T-helper 1 cell treated with Interleukin-12 subunit alpha and Interleukin-12 subunit beta and Interleukin-4 antibody, amounts not matched to agents 30 ng/mL and 1 ng/mL, for 36 hours (primary cell): ENCODE measurements at regions not wholly inside any gene's neighbourhood (a gene's known extent, or its start where the extent isn't known, plus 50 kb on each side); places are given as distances from the start of the nearest gene placed in this dataset.

Experiments
- intact Hi-C: fragments of 100-400 bp; cut with micrococcal nuclease; formaldehyde crosslinking; loops from one replicate; pipeline ENCODE4 v1.15.1; 2024

- intact Hi-C loops = no loop called here
These were observed 73.1 kb upstream of the KCNA4 start for GRCh38 chr11:30089921-30090320.

DNA sequence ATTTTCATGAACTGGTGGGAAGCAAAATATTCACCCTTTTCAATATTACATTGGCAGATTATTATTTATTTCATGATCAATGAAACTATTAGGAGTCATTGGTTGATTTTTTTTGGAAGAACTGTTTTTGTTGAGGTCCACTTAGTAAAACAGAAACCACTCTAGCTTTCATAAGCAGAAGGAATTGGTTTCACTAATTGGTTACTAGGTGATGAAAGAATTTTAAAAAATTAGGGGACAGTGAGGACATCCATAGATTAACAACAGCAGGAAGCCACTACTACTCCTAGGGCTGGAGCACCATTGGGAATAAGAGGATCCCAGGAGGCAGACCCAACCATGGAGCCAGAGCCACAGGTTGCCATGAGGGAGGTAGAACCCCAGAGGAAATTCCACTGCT, 74.4 kb upstream of the KCNA4 start:
- intact Hi-C loops = no loop called here

DNA sequence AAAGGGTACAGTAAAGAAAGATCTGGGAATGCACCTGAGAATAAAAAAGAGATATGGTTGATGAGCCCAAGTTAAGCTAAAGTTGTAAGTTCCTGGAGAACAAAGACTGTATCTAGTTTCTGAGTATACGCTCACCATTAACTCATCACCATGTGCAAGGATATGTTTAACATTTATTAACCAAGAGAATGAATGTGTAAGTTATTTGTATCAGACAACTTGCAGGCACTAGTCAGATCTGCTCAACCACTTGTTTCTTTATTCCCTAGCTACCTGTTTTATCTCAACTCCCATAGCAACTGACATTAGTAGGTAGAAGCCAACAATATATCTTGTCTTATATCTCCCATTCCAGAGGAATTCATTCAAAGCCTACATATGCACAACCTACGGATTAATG, 74.9 kb upstream of the KCNA4 start:
- intact Hi-C loops = no loop called here

- intact Hi-C loops = no loop called here
These were observed 75.7 kb upstream of the KCNA4 start for GRCh38 chr11:30092518-30092917.

GRCh38 chr11:30100495-30100894, 83.7 kb upstream of the KCNA4 start:
- intact Hi-C loops = no loop called here

DNA sequence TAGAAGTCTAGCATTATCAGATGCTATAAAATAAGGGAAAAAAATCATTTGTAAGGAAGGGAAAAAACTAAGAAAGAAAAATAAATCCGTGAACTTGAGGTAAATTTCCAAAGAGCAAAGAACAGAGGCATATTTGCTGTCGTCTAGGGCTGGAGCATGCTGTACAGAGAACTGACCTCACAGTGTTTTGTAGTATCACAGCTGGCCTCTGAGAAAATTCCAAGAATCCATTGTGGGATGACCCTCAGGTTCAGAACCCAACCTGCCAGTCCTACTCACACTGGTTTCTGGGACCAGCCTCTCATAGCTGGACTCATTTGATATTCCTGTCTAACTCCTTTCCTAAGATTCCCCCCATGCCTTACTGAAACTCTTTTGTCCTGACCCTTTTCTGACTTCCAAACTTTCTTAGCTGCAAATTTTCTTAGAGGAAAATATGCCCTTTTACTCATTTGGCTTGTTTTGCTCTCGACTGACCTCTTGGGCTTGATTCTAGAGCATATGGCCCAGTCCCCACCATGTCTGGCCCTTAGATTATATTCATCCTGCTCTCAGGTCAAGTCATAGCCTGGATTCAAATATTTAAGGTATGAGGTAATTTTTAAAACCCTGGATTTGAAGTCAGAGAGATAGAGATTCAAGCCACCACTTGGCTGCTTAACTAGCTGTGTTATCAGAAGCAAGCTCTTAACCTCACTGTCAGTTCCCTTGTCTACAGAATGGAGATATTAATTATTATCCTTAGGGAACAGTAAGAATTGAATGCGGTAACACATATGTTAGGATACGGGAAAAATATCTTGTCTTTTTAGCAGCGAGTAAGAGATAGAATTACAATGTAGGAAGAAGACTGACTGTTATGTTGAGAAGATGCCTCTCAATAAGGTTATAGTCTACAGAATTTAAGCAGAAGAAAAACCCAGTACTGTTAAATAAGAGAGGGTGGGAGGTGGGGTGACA, 89.7 kb upstream of the KCNA4 start:
- intact Hi-C loops = no loop called here

DNA sequence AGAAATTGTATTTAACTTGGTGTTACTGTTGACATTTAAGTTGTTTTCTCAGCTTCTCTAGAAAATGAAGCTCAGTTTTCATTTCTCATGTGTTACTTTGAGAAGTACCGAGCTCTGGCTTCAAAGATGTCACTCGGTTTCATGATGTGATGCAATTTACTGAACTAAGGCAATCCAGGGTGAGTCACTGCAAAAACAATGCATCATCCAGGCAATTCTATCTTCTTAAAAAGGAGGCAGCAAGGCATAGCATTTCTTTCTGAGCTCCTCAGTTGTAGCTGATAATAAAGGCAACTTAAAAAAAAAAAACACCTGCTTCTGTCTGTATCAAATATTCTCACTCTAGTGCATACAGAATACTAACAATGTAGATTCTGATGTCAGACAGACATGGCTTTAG, 91.1 kb upstream of the KCNA4 start:
- intact Hi-C loops = no loop called here

- intact Hi-C loops = no loop called here
These were observed 92.9 kb upstream of the KCNA4 start for GRCh38 chr11:30109774-30110173.

DNA sequence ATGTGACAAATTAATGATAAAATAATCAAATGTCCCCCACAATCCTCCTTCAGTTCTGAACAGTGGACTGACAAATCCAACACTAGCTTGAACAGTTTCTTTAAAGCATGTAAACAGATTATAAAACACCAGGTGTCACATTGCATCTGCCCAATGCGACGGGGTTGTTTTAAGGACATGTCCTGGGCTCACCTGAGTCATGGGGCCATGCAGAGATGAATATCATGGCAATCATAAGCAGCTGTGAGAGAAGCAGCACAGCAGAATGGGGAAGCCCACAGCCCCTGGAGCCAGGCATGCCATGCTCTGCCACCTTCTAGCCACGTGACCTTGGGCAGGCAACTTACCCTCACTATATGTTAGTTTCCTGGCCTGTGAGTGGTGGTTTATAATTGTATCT, 93.9 kb upstream of the KCNA4 start:
- intact Hi-C loops = no loop called here

GRCh38 chr11:30111786-30112185, 95.0 kb upstream of the KCNA4 start:
- intact Hi-C loops = no loop called here

GRCh38 chr11:30113326-30113898, 96.6 kb upstream of the KCNA4 start:
- intact Hi-C loops = no loop called here

DNA sequence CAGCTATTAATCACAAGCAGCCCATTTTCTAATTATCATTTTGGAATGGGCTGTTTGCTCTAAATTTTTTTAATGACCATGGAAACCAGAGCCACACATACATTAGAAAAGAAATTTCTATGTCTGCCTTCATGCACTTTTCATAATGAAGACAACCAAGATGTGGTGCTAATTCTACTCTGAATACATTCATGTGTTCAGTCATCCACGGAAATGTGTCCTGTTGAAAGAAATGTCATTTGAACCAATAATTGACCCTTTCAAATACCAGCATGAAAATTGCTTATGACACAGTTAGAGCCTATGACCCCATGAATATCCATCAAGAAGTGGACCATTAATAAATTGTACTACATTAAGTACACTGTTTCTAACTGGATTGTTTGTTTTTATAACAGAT, 99.7 kb upstream of the KCNA4 start:
- intact Hi-C loops = no loop called here

- intact Hi-C loops = loop anchor here (10.0 kb wide), 1 partner anchor 195 kb away; no protein-coding TSS in a partner anchor
These were observed 103.3 kb upstream of the KCNA4 start for GRCh38 chr11:30120045-30120589.

DNA sequence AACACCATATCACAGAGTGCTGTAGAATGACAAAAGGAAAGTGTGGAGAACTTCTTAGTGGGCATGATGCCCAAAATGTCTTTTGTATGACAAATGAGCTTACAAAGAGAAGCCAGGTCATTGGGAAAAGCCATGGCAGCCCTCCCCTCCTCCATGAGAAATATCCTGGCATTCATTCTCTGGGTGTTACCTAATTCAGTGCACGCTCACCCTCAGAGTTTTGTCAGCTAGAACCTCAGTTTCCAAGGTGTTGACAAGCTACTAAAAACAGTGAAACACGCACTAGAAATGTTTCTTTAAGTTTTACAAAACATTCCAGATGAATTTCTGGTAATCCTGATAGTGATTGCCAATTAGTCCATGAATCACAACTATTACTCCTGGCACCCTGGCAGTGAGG, 105.4 kb upstream of the FSHB start:
- intact Hi-C loops = loop anchor here (10.0 kb wide), 1 partner anchor 189 kb away; no protein-coding TSS in a partner anchor

GRCh38 chr11:30128269-30128932, 102.4 kb upstream of the FSHB start:
- intact Hi-C loops = loop anchor here (2.0 to 10.0 kb wide), 2 partner anchors 186 to 204 kb away; no protein-coding TSS in a partner anchor

- intact Hi-C loops = no loop called here
These were observed 99.3 kb upstream of the FSHB start for GRCh38 chr11:30131535-30131934.

DNA sequence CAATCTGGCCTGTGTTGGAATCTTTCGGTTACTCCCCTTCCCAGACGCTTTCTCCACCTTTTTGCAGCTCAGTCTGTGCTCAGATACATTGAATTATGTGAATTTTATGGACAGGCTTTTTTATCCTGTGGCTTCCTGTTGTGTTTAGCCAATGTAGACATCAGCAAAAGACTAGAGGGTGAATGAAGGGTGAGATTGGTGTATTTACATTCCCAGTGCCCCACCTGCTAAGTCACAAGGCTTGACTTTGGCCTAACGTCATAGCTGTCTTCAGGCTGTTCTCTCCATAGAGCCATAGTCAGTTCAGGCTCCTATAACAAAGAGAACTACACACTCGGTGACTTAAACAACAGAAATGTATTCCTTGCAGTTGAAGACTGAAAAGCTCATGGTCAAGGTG, 97.5 kb upstream of the FSHB start:
- intact Hi-C loops = no loop called here

DNA sequence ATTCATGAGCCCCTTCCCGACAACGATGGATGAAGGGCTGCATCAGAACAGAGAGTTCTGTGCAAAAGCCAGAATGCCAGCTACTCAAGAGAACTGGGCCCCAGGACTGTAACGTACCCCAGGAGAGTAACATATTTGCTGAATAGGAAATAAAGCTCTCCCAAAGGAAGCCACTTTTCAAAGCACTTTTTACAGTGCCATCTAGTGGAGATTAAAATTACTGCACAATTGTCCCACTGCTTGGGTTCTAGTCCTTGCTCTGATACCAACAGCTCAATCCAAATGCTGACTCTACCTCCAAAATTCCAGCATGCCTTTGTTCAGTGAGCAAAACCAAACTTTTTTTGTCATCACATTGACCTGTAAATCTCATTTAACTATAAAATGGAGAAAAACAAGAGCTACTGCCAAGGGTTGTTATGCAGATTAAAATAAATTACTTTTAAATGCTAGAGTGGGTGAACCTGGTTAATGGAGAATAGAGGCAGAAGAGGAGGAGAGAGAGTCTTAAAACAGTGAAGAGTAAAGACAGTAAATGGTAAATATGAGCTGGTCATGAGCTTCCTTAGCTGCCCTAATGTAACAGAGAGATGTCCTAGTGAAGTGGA, 87.6 kb upstream of the FSHB start:
- intact Hi-C loops = no loop called here

GRCh38 chr11:30147293-30147692, 83.5 kb upstream of the FSHB start:
- intact Hi-C loops = no loop called here

- intact Hi-C loops = no loop called here
These were observed 80.8 kb upstream of the FSHB start for GRCh38 chr11:30149998-30150397.

GRCh38 chr11:30150425-30150824, 80.4 kb upstream of the FSHB start:
- intact Hi-C loops = no loop called here
